H4 (cell line): ENCODE measurements at regions not wholly inside any gene's neighbourhood (a gene's known extent, or its start where the extent isn't known, plus 50 kb on each side); places are given as distances from the start of the nearest gene placed in this dataset.
"Not testable (repeated sequence)": the region's sequence is repeated elsewhere in the genome, so short reads cannot be mapped to it uniquely, and the experiment has no call there.

ENCODE experiments used
- DNase-seq: peaks from one replicate; pipeline ENCODE4 v3.0.0-alpha.2; 2015; ENCODE audit warnings: low spot score

DNA sequence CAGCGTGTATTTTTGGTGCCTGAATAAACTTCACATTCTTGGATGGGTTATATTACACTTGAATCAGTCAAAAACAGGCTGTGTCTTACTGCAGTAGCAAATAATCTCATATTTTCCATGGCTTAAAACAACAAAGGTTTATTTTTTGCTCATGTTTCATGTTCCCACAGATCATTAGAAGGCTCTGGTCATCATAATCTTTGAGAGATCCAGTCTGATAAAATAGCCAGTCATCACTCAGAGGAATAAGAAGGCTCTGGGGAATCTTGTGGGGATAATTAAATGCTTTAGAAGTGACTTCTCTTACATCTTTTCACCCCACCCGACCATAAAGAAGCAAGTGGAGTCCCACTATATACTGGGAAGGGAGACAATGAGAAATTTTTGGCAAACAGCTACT lies 417.7 kb downstream of the PSAT1 start:
- no peak for DNase-seq

DNA sequence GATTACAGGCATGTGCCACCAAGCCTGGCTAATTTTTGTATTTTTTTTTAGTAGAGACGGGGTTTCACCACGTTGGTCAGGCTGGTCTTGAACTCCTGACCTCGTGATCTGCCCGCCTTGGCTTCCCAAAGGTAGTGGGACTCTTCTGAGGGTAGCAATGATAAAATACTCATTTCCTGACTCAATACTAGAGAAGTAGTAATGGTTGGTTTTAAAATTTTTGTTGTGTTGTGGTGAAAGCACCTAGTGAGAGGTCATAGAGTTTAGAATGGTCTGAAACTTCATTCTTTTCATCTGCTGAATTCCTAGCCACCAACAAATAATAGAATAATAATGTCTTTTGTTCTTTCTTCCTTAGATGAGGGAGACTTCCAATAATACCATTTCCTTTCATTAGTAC lies 422.1 kb downstream of the PSAT1 start:
- not testable (repeated sequence) for DNase-seq

DNA sequence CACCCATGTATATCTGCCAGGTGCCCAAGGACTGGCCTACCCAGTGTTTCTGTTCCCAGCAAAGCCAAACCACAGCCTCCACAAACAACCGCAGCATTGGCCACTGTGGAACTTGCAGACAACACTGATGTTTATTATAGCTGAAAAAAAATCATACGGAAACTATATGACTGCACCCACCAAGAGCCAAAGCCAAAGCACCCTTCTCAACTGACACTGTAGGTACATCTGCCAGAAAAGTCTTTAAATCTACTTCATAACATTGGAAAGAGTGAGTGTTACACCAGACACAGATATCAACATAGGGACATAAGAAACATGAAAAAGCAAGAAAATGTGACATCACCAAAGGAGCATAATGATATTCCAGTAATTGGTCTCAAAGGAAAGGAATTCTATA lies 428.0 kb downstream of the PSAT1 start:
- no peak for DNase-seq

DNA sequence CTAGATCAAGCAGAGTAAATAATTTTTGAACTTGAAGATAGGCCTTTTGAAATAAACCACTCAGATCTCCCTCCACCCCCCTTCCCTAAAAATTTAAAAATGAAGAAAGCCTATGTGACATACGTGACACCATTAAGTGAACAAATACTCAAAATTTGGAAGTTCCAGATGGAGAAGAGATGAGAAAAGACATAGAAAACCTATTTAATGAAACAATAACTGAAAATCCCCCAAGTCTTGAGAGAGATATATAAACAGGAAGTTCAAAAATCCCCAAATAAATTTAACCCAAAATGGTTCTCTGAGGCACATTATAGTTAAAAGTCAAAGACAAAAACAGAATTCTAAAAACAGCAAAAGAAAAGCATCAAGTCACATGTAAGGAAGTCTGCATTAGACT lies 428.6 kb downstream of the PSAT1 start:
- DNase-seq, result no peak

DNA sequence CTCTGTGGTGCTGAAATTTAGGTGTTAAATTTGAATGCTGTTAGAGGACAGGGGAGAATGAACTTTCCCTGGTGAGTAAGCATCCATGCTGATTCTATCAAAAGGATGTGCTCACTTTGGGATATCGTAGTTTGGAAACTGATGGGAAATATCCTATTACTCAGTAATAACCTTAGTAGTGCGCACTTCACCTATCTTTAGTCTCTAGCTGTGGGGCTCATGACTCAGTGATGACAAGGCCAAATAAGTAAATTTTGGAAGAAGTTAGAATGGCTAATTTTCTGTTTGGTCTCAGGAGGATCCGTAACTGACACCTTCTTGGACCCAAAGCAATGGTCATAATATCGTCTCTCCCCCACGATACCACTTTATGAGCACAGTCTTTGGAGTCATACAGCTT lies 448.4 kb downstream of the PSAT1 start:
- no peak for DNase-seq

DNA sequence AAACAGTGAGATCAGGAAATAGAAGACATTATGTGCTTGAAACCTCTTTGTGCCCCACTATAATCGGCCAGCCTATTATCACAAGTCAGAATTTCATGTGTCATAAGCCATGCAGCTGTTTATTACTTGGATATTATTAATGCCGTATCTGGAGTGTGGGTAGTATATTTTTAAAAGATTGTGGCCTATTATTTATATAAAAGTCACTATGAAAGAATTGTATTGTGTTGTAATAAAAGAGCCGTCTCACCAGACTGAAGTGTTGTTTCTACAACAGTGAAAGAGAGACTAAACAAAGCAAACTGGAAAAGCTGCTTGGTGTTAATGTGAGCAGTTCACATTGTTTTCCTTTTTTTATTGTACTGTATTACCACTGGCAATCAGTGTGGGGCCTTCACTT lies 449.1 kb downstream of the PSAT1 start:
- peak; percentile 18 for DNase-seq

DNA sequence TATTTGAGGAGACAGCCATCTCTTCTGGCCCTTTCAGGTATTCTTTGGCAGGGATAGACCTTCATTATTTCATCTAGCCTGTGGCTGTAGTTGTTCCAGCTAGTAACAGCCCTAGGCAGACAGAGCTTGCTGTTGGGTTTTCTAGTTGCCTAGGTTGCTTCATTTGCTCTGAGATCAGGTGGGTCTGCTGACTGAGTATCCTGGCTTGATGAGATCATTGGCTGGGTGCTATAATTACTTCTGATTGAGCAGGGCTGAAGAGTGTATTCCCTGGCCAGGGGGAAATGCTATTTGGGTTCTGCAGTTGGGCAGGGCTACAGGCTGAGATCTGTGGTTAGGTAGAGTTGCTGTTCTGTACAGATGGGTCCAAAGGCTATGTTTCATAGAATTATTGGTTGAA lies 456.1 kb downstream of the PSAT1 start:
- no peak for DNase-seq

DNA sequence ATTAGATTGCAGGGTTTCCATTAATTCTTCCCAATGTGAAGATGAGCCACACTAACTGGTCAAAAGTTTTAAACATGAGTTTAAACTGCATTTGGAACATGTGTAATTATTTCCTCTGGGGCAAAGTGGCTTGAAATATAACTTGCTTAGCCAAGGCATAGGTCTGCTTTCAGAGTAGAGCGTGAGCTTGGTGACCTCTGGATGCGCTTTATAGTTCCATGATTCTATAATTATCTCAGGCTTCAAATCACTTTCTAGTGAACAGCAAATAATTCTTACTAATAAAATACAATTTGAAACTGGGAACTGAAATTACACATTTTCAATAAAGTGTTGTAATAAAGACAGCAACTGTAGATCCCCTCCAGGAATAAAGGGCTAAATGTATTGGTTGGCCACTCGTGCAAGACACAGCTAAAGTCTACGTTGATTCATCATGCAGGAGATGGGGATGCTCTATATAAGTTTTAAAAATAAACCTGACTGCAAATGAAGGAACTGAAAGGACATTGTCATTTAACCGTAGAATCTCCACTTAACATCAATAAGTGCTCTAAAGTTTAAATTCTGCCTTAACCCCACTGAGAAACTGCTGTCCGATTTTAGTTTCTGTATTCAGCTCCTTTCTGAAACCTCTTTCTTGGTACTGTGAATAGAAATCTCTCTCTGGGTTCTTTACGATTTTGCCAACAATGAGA lies 460.0 kb downstream of the PSAT1 start:
- no peak for DNase-seq

DNA sequence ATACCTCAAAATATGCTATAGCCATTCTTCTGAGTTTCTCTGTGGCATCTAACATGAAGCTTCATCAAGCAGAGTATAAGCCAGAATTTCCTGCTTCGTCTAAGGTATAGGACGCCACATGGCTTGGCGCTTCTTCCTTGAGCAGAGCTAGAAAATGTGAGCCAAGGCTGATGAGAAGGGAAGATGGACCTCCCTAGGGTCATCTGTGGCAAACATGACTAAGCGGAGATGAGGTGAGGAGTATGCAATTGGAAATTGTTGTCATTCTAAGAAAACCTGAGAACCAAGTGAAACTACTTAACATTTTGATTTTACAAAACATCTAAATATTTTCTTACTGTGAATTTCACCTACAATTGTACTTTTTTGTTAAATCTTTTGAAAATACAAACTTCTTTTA lies 466.5 kb downstream of the PSAT1 start:
- DNase-seq, result no peak

DNA sequence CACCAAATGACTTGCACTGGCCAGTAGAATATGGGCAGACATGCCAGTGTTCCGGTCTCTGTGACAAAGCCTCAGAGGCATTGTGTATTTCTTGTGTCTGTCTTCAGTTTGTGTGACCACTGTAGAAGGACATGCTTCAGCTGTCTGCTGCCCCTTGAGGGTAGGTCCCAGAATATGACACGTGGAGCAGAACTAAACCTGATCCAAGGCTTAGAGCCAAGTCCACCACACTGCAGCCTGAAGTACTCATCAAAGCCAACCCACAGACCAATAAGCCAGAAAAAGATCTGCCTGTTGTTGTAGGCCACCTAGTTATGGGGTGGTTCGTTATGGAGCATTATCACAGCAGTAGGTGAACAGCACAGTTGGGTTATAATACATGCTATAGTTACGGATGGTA lies 468.9 kb downstream of the PSAT1 start:
- DNase-seq, result no peak

DNA sequence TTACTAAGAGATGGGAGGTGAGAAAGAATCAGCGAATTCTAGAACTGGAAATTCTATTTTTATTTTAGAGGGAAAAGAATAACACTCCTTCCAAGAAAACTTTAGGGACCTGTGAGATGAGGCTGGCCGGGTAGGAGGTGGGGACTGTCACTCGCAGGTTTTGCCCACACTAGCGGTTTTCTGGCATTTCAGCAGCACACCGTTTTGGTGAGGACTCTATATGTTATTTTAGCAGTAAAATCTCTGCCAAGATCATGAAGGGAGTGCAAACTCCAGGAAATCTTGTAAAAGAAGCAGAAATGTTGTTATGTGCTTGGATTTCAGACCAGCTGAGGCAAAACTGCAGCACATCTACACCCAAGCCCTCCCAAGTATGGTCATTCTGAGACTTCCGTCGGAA lies 470.6 kb downstream of the PSAT1 start:
- DNase-seq, result no peak

DNA sequence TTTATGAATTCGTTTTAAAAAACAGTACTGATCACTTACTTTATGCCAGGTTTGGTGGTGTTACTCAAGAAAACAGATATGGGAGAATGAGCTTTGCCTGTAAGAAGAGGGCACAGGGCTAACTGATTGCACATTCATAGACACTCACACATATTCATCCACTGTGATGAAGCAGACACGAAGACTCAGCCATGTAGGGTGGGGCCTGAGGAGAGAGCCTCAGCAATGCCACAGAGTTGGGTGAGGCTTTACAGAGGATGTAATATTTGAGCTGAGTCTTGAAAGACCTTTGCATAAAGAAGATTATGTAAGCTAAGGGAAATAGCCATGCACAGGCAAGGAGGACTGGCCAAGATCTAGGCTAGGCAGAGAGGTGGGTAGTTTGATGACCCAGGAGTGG lies 472.8 kb downstream of the PSAT1 start:
- no peak for DNase-seq

DNA sequence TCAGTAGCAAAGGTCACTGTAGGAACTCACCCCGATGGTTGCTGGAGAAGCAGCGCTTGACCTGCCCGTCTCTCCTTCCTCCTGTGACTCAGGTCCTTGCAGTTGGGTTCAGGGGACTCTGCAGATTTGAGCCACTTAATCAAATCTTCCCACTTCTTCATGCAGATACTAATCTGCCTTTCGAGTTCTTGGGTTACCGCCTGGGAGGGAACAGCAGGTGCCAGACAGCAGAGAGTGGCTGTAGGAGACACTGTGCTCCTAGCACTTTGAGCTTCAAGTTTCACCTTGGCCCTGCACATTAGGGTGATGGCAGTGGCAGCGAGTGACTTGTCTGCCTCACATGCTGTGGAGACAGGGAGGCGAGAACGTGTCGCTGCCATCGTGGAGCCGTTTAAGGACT lies 478.3 kb downstream of the PSAT1 start:
- DNase-seq, result no peak

DNA sequence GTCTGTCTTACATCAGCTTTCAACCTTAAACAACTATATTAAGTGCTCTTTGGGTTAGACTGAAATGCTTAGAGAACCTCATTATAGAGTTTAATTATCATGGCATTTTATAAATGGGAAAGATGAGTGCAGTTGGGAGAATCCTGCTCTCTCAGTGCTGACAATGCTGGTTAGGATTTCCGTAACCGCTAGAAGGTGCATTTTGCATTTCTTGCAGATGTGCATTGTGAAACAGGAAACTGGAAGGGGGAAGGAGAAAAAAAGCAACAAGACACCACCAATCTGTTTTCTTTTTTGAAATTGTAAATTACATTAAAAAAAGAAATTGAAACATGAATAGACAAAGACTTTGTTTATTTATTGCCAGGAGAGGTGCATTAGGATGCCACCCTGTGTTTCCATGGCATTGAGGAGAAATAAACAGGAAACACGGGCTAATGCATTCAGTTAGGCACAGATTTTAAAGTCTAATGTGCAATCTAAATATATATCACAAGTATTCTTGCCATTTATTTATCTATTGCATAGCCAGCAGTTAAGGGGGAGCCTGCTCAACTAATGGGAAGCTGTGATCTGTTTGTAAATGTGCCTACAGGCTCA lies 478.9 kb downstream of the PSAT1 start:
- DNase-seq, result no peak

DNA sequence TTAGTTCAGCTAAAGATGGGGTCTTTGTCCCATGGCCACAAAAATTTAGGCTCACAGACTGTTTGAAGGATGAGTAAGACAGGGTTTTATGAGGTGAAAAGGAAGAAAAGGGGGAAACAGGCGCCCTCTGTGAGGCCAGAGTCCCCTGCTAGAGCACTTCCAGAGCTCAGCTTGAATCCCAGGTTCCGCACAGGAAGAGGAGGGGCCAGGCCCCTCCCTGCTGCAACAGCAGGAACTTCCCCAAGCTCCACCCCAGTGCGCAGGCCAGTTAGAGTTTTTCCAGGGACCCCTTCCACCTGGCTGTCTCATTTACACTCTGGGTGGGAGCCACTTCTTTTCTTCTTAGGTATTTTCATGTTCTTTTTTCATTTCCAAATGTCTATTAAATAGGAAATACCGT lies 480.8 kb downstream of the PSAT1 start:
- DNase-seq, result no peak

DNA sequence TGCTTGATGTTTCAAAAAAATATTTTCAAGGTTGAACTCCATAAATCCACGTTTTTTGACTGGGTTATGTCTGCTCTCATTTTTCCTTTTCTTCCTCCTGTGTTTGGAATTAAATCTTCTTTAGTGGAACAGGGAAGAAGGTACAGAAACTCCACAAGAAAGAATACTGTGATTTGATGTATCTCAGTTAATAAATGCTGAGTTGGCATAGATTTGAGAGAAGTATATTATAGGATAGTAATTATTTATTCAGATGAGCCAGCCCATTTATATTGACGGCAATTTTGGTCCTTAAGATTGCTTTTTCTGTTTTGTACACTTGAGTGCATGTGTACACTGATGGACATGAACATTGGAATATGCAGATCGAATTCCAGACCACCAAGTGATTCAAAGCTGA lies 481.4 kb downstream of the PSAT1 start:
- no peak for DNase-seq

DNA sequence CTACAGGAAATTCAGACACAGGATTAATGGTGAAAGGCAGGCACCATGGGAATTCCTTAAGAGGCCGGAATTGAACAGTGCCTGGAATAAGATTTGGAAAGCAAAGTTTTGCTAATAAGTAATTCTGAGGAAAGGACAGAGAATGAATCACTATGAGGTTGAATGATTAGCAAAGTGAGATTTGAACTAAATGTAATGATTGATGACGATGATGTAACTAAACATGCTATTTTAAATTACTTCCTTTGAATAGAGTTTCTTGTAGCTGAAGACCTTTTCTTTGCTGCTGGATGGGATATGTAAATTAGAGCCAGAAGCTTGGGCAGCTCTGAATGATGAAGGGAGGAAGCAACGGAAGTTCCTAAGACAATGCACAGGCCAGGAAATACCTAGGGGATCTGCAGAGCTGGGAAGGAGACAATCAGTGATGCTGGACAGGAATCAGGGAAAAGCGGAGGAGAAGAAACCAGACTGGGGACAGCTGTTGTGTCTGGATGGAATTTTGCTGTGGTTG lies 482.0 kb downstream of the PSAT1 start:
- DNase-seq, result no peak

DNA sequence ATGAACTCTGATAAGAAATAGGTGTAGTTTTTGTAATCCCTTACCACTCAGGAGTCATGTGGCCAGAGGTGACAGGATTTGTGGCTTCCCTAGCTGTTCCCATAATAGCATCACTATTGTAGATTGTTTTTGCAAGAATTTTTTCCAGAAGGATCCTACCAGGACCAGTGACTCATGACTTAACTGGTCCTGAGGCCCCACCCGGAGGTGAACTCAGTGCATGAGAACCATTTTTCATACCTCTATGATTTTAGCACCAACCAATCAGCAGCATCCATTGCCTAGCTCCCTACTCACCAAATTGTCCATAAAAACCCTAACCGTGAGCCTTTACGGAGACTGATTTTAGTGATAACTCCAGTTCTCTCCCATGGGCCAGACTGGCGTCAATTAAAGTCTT lies 484.8 kb downstream of the PSAT1 start:
- no peak for DNase-seq

DNA sequence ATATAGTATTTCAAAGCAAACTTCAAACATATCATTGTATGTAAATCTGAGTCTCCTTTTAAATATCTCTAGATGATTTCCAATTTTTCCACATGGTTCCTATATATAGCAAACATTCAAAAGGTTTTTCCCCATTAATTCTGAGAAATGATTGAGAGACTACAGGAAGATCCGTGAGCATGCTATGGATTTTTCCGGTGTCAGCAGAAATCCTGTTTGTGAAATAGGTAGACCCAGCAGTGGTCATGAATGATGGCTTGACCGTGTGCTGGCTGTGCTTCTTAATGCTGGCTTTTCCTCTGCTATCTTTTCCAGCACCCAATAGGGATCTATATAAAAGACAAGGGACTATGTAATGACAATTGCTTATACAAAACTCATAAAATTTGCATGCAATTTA lies 485.3 kb downstream of the PSAT1 start:
- no peak for DNase-seq

DNA sequence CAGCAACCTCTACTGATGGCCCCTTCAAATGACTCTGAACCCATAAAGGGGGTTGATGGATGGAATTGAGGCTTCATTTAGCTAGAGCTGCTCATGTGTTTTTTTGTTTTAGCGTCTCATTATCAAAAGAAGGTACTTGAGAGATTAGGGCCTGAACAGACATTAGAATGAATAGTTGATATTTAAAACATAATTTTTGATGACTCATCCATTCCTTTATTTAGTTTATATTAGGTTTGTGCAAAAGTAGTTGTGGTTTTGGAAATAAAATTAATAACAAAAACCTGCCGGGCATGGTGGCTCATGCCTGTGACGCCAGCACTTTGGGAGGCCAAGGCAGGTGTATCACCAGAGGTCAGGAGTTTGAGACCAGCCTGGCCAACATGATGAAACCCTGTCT lies 485.9 kb downstream of the PSAT1 start:
- DNase-seq, result no peak

DNA sequence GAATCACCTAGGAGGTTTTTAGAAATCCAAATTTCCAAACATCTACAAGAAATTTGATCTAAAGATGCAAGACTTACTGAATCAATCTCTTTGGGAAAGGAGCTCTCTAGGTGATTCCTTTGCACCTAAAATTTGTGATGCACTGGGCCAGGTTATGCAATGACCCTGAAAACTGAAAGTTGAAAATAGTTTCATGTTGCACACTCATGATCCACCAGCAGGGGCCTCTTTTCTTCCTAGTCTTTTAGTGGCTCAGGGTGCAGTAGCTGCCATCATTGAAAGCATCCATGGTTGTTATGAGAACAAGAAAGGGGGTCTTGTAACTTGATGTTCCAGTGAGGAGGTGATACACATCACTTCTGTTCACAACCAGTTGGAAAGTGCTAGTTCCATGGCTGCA lies 486.8 kb downstream of the PSAT1 start:
- DNase-seq, result no peak

DNA sequence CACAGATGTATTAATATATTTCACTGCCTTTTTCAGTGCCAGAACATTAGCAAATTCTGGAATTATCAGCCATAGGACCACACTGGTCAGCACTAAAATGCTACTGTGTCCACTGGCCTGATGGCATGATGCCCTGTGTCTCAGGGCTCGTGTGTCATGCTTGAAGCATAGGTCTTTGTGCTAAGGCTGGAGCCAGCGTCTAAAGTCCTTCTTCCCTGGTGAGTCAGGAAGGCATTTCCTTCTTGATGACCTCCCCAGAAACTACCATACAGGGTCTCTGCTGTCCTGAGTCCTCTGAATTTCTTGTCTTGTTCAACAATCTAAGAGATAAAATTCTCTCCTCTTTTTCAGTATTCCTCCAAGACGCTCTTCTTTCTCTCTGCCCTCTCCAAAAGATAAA lies 489.9 kb downstream of the PSAT1 start:
- no peak for DNase-seq

DNA sequence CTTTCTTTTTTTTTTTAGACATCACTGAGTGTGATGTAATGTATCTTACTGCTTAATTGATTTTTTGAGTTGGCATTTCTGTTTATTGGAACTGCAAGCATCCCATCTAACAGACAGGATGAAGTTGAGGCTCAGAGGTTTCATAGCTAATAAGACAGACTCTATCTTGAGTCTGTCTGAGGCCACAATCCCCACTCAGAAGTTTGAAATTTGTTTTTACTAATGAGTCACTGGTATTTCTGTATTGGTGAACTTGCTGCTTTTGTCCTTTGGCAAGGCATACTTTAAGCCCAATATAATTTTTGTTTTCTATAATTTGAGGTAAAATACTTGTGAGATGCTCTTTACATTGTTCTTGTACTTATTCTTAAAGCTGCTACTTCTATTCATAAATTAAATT lies 491.2 kb downstream of the PSAT1 start:
- no peak for DNase-seq

DNA sequence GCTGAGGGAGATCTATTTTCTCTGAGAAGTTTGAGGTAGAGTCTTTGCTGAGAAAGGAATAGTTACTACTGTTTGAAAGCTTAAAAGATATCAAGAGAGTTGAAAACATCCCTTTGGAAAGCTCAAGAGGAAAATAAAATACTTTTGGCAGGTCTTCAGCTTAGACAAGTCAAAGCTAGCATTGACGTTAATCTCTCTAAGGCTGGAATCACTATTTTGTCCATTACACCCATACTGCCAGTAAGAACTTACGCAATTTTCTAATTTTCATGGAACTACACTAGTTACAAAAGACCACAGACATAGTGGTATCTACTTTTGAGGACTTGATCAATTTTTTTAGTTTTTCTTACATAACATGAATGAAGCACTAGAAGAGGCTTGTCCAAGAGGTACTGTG lies 494.9 kb downstream of the PSAT1 start:
- DNase-seq, result no peak
